ENCODE measurements at regions not wholly inside any gene's neighbourhood (a gene's known extent, or its start where the extent isn't known, plus 50 kb on each side); places are given as distances from the start of the nearest gene placed in this dataset.

DNA sequence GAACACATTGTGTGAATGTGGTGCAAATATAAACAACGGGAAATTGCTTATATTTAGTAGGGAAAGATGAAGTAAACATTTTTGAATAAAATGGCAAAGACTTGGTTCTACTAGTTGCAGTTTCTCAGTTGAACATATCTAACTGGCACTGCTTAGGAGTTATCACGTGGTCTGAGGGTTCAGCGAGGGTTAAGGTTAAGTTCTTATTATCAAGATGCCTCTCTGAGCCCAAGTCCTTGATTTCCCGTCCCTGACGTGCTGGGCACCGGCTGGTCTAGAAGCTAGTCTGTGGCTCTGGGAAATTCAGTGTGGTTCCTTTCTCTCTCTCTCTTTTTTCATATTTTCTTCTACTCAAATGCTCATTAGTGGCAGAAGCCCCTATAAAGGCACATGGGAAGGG lies 81.6 kb upstream of the PITX1 start:
- no peaks in the 10 kb centered on the region for H3K4me1 ChIP-seq
- no peaks in the 10 kb centered on the region for H3K27me3 ChIP-seq
- TF ChIP-seq POLR2A (IDR thresholded peaks at IDR 0.05) (no peak), EP300 (IDR thresholded peaks at IDR 0.05) (no peak), POLR2AphosphoS5 (IDR thresholded peaks at IDR 0.05) (no peak)
- TF ChIP-seq, protein P1, sequence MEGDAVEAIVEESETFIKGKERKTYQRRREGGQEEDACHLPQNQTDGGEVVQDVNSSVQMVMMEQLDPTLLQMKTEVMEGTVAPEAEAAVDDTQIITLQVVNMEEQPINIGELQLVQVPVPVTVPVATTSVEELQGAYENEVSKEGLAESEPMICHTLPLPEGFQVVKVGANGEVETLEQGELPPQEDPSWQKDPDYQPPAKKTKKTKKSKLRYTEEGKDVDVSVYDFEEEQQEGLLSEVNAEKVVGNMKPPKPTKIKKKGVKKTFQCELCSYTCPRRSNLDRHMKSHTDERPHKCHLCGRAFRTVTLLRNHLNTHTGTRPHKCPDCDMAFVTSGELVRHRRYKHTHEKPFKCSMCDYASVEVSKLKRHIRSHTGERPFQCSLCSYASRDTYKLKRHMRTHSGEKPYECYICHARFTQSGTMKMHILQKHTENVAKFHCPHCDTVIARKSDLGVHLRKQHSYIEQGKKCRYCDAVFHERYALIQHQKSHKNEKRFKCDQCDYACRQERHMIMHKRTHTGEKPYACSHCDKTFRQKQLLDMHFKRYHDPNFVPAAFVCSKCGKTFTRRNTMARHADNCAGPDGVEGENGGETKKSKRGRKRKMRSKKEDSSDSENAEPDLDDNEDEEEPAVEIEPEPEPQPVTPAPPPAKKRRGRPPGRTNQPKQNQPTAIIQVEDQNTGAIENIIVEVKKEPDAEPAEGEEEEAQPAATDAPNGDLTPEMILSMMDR (IDR thresholded peaks at IDR 0.05): no peak
- 72 to 77% methylated on average over 6 of the region's 6 CpGs for WGBS, 2 donors
- H3K4me3 ChIP-seq: no peak overlapping the region
- no peaks in the 10 kb centered on the region for H3K36me3 ChIP-seq
- no peaks in the 10 kb centered on the region for H3K9me3 ChIP-seq
- intact Hi-C loops (cut with DNase I): no loop called here
- DNase-seq: no peak
- no peak overlapping the region for H3K27ac ChIP-seq

DNA sequence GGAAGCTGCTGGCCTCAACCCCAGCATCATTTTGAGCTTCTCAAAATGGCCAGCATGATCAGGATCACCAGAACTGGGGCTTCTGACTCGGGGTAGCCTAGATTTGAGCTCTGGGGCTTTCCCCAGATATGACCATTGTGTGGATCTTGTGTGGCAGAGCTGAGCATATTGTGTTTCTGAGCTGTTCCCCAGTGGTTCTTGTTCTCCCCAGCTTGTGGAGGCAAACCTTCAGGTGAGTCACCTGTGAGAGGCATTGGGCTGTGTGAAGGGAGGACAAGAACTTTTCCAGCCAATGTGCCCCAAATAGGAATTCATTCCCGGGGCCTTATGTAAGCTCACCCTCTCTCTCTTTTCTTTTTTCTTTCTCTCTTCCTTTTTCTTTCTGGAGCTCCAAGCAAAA lies 80.7 kb upstream of the PITX1 start:
- intact Hi-C loops (cut with DNase I): no loop called here
- WGBS, 2 donors: 72 to 84% methylated on average over 2 of the region's 2 CpGs

DNA sequence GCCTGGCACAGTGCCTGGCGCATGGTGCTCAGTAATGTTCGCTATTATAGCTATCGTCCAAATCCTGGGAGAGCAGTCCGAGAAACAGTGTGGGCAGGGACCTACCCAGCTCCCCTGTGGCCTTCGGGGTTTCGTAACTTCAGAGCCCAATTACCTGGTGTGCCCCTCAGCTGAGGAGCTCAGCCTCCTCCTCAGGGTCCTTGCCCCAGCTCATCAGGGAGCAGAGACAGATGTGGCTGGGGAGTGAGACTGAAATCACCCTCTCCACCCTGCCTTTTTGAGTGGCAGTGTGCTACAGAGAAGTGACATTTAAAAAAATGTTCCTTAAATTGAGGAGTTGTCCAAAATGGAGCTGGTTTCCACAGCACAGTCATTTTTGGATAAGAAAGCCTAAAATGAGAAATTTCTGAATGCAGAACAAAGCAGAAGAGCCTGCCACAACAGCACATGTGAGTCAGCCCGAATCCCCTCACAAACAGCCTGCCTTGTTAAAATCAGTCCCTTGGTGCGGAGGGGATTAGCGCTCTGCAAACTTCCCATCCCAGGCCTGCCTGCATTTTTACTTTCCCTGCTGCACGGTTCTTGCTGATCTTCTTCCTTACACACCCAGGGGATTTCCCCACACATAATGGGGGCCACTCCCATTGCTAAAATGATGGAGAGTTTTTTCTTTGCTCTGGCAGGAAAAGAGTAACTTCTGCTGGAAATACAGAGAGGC lies 78.1 kb upstream of the PITX1 start:
- Histone ChIP-seq H3K27me3 (no peaks in the 10 kb centered on the region), H3K36me3 (no peaks in the 10 kb centered on the region), H3K27ac (no peak overlapping the region), H3K9me3 (no peaks in the 10 kb centered on the region), H3K4me1 (no peaks in the 10 kb centered on the region), H3K4me3 (no peak overlapping the region)
- 59 to 66% methylated on average over 10 of the region's 10 CpGs for WGBS, 2 donors
- TF ChIP-seq POLR2A (IDR thresholded peaks at IDR 0.05): no peak
- TF ChIP-seq, protein P1 (IDR thresholded peaks at IDR 0.05): no peak
- no peak for TF ChIP-seq EP300 (IDR thresholded peaks at IDR 0.05)
- TF ChIP-seq POLR2AphosphoS5 (IDR thresholded peaks at IDR 0.05): no peak
- intact Hi-C loops (cut with DNase I): no loop called here
- DNase-seq: peak; percentile 15

More for the DNA sequence above, 80.7 kb upstream of the PITX1 start:
- no peak for DNase-seq
- no peaks in the 10 kb centered on the region for H3K9me3 ChIP-seq
- H3K4me1 ChIP-seq: no peaks in the 10 kb centered on the region
- H3K36me3 ChIP-seq: no peaks in the 10 kb centered on the region
- H3K27ac ChIP-seq: no peak overlapping the region
- no peaks in the 10 kb centered on the region for H3K27me3 ChIP-seq
- no peak overlapping the region for H3K4me3 ChIP-seq
- TF ChIP-seq POLR2AphosphoS5 (IDR thresholded peaks at IDR 0.05) (no peak), EP300 (IDR thresholded peaks at IDR 0.05) (no peak), POLR2A (IDR thresholded peaks at IDR 0.05) (no peak)
- TF ChIP-seq, protein P1 (IDR thresholded peaks at IDR 0.05): no peak

DNA sequence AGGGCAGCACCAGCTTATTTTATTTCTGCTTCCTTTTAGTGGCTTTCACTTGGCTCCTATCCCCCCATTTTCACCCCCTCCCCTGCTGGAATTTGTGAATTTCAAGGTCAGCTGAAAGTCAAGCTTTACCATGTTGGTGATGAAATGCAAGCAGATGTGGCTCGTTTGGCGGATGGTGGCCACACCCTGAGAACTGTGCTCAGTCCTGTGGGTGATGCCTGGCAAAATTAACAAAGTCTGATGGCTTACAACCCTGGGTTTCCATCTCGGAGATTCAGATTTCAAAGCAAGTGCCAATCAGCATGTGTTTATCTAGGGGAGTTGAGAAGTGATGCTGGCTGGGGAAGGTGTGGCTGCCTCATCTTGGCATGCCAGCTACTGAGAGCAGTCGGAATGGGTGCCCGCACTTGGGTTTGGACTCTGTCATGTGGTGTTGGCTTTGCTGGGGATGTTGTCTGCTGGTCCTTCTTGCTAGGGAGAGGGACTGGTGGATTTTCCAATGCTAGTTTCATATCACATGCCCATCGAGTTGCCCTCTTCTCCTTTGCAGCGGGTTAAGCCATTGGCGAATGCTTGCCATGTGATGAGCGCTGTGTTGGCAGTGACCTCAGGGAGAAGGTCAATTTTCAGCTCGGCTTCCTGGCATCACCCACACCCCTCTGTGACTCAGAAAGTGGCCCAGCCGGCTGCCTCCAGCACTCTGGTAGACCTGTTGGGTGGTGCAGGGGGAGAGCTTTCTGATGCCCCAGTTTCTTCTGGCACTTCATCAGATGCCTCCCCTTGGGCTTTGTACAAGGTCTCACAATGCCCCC lies 77.0 kb upstream of the PITX1 start:
- Histone ChIP-seq H3K4me3 (no peak overlapping the region), H3K36me3 (no peaks in the 10 kb centered on the region), H3K4me1 (no peaks in the 10 kb centered on the region), H3K27ac (no peak overlapping the region), H3K9me3 (no peaks in the 10 kb centered on the region), H3K27me3 (no peaks in the 10 kb centered on the region)
- TF ChIP-seq EP300 (IDR thresholded peaks at IDR 0.05) (no peak), POLR2AphosphoS5 (IDR thresholded peaks at IDR 0.05) (no peak), POLR2A (IDR thresholded peaks at IDR 0.05) (no peak)
- TF ChIP-seq, protein P1 (IDR thresholded peaks at IDR 0.05): no peak
- intact Hi-C loops (cut with DNase I): no loop called here
- 73 to 84% methylated on average over 11 of the region's 11 CpGs for WGBS, 2 donors
- DNase-seq: no peak
